ENCODE measurements at regions not wholly inside any gene's neighbourhood (a gene's known extent, or its start where the extent isn't known, plus 50 kb on each side); places are given as distances from the start of the nearest gene placed in this dataset.

DNA sequence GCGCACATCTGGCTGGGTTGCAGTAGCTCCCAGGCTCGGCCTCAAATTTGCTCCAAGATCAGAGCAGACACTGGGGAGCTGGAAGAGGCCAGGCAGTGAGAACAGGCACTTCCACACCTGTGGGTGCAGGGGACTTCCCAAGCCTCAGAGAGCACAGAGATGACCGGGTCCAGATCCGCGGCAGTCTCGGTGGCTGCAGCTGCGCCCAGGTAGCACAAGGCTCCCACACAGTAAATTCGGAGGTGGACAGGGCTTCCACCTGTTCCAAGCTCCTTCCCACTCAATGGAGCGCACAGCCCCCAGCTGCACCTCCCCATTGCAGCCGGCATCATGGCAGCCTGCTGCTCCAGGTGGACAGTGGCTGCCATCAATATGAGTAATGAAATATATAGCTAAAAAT is 1417.4 kb upstream of the SLC10A2 start (continued):
- TF ChIP-seq NRF1 (IDR thresholded peaks at IDR 0.05; ENCODE audit: low read depth, low read length) (no peak), ASH2L (IDR thresholded peaks at IDR 0.05; ENCODE audit: low read length) (no peak)
